Activated T-helper 2 cell treated with anti-CD3 and anti-CD28 coated beads, Interferon-gamma antibody, Interleukin-2, Interleukin-4, amounts not matched to agents 10 μg/mL and 5 μg/mL and 100 μg/mL, durations not matched to agents 14 hours and 24 hours and 36 hours (primary cell): ENCODE measurements at regions not wholly inside any gene's neighbourhood (a gene's known extent, or its start where the extent isn't known, plus 50 kb on each side); places are given as distances from the start of the nearest gene placed in this dataset.
A peak's percentile ranks its signal among the peaks of the same experiment; 100 is the strongest.
"Not testable (repeated sequence)": the region's sequence is repeated elsewhere in the genome, so short reads cannot be mapped to it uniquely, and the experiment has no call there.

Experiments
- DNase-seq: peaks from one replicate; pipeline ENCODE4 v3.0.0; 2021; ENCODE audit warnings: low spot score
- H3K27ac Mint-ChIP-seq: one replicate; pipeline ENCODE4 v1.8.0; 2021; ENCODE audit warnings: mixed read lengths
- H3K27me3 Mint-ChIP-seq: one replicate; pipeline ENCODE4 v1.8.0; 2021; ENCODE audit warnings: low read depth, mixed read lengths
- H3K36me3 Mint-ChIP-seq: one replicate; pipeline ENCODE4 v1.8.0; 2021; ENCODE audit warnings: low read depth, mixed read lengths
- H3K4me1 Mint-ChIP-seq: one replicate; pipeline ENCODE4 v1.8.0; 2021; ENCODE audit warnings: low read depth, mixed read lengths
- H3K4me3 Mint-ChIP-seq: one replicate; pipeline ENCODE4 v1.8.0; 2021; ENCODE audit warnings: low read depth, mild to moderate bottlenecking, moderate library complexity, mixed read lengths
- H3K9me3 Mint-ChIP-seq: one replicate; pipeline ENCODE4 v1.8.0; 2021; ENCODE audit warnings: mixed read lengths
- intact Hi-C: fragments of 100-400 bp; cut with micrococcal nuclease; formaldehyde crosslinking; loops from one replicate; pipeline ENCODE4 v1.15.1; 2023

- H3K4me3 Mint-ChIP-seq, H3K27me3 Mint-ChIP-seq, DNase-seq, intact Hi-C loops, H3K27ac Mint-ChIP-seq: not testable (repeated sequence)
- H3K36me3 Mint-ChIP-seq: peaks cover 12% of the 10 kb centered on the region
- H3K4me1 Mint-ChIP-seq: peaks cover 32% of the 10 kb centered on the region
- H3K9me3 Mint-ChIP-seq: peaks cover 22% of the 10 kb centered on the region
Observed at GRCh38 chr1:194058268-194058667, 871.9 kb upstream of the B3GALT2 start.

DNA sequence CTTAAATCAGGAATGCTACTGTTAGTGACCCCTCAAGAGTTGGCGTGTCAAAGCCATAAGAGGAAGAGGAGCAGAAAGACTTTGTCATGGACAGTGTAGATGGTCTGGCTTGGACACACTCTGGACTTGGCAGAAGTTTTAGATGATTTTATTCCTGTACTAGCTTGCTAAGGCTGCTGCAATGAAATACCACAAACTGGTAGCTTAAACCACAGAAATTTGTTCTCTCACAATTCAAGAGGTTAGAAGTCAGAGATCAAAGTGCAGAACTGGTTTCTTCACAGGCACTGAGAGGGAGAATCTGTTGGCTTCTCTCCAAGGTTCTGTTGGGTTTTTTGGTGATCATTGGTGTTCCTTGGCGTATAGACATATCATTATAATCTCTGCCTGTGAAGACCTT, 869.8 kb upstream of the B3GALT2 start:
- H3K4me3 Mint-ChIP-seq: no peak overlapping the region
- no peak for DNase-seq
- H3K27ac Mint-ChIP-seq: no peak overlapping the region
- H3K9me3 Mint-ChIP-seq: peaks cover 22% of the 10 kb centered on the region
- peaks cover 43% of the 10 kb centered on the region for H3K4me1 Mint-ChIP-seq
- no peaks in the 10 kb centered on the region for H3K27me3 Mint-ChIP-seq
- intact Hi-C loops: no loop called here
- peaks cover 12% of the 10 kb centered on the region for H3K36me3 Mint-ChIP-seq

DNA sequence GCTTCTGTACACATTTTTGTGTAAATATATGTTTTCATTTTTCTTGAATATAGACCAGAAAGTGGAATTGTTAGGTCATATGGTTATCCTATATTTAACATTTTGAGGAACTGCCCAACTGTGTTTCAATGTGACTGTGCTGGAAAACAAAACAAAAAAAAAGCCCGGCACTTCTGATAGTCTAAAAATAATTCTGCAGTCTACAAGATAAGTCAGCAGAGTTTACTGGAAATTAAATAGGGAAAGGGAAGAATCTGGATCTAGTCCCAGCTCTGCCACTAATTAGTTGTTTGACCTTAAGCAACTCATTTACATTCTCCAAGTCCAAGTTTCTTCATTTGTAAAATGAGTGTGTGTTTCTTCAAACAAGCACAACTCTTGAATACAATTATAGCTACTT, 869.1 kb upstream of the B3GALT2 start:
- no peaks in the 10 kb centered on the region for H3K27me3 Mint-ChIP-seq
- H3K4me1 Mint-ChIP-seq: peaks cover 40% of the 10 kb centered on the region
- H3K4me3 Mint-ChIP-seq: no peak overlapping the region
- peaks cover 21% of the 10 kb centered on the region for H3K9me3 Mint-ChIP-seq
- intact Hi-C loops: no loop called here
- no peak for DNase-seq
- H3K36me3 Mint-ChIP-seq: peaks cover 12% of the 10 kb centered on the region
- H3K27ac Mint-ChIP-seq: no peak overlapping the region

DNA sequence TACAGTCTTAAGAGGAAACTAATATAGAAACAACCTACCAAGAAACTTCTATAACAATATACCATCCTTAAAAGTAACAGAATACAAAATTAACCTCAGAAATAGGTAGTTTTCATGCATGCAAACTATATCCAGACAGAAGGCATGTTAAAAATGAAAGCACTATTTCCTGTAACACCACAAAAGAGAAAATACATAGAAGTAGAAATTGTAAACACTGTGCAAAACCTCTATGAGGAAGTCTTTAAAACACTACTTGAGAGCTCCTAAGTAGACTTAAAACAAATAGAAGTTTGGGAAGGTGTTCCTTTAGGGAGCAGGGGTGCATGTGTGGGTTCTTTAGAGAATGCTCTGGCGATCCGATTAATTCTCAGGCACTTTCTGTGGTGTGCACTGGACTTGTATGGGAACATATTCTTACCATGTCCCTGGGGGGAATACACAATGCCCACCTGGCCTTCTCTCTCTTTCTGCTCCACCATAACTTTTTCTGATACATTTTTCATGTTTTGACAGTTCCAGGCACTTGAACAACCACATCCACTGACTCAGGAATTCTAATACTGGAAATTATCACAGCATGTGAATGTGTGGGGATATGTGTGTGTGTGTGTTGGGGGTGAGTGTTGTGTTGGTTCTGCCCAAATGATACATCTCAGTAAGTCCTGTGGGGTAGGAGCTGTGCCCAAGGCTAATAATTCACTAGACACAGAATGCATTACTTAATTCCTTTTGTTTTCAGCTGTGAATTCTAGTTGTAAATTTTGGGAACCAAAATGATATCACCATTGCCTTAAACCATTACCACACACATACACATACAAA, 866.3 kb upstream of the B3GALT2 start:
- intact Hi-C loops: no loop called here
- peaks cover 3% of the 10 kb centered on the region for H3K9me3 Mint-ChIP-seq
- H3K27me3 Mint-ChIP-seq: no peaks in the 10 kb centered on the region

DNA sequence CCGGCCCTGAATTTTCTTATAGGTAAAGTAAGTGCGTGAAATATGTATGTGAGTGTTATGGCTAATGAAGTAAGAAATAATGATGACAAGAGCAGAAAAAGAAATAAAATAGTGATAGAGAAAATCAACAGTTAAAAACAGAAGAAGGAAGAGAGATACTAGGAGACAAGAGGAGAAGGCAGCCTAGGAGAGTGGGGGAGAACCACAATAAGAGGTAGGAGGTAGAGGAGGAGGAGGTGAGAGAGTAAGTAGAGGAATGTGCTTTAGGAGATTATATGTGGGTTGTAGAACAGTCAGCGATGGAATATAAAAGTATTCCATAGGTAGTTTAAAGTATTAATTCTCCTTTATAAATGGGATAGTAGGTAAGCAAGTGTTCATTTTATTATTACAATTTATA, 861.5 kb upstream of the B3GALT2 start:
- no peaks in the 10 kb centered on the region for H3K36me3 Mint-ChIP-seq
- DNase-seq: no peak
- H3K27me3 Mint-ChIP-seq: peaks cover 2% of the 10 kb centered on the region
- H3K4me1 Mint-ChIP-seq: peaks cover 15% of the 10 kb centered on the region
- H3K9me3 Mint-ChIP-seq: no peaks in the 10 kb centered on the region
- intact Hi-C loops: no loop called here
- H3K4me3 Mint-ChIP-seq: no peak overlapping the region
- H3K27ac Mint-ChIP-seq: no peak overlapping the region

More for the DNA sequence above, 866.3 kb upstream of the B3GALT2 start:
- Mint-ChIP-seq H3K36me3 (no peaks in the 10 kb centered on the region), H3K4me3 (peak overlapping the region; percentile 14), H3K4me1 (peaks cover 37% of the 10 kb centered on the region), H3K27ac (peak overlapping the region; percentile 41)
- DNase-seq: no peak

DNA sequence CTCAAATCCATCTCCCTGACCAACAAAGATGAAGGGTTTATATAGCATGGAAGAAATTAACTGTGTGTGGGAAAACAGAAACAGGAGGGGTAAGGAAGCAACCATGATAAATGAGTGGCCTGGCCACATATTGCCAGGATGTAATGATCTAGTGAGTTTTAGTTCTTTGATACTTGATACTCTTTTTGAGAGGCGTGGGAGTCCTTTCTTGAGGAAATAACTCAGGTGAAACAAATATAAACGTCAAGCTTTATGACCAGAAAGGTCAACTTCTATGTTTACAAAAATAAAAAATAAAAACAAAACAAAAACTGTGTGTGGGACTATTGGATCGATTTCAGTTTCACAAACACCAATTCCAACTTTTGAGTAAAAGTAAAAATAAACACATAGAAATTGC, 860.8 kb upstream of the B3GALT2 start:
- H3K27ac Mint-ChIP-seq: no peak overlapping the region
- H3K4me3 Mint-ChIP-seq: no peak overlapping the region
- H3K27me3 Mint-ChIP-seq: peaks cover 2% of the 10 kb centered on the region
- no peaks in the 10 kb centered on the region for H3K9me3 Mint-ChIP-seq
- intact Hi-C loops: no loop called here
- no peak for DNase-seq
- H3K36me3 Mint-ChIP-seq: no peaks in the 10 kb centered on the region
- H3K4me1 Mint-ChIP-seq: peaks cover 9% of the 10 kb centered on the region

GRCh38 chr1:194045416-194045815, 859.0 kb upstream of the B3GALT2 start:
- intact Hi-C loops: no loop called here
- no peaks in the 10 kb centered on the region for H3K9me3 Mint-ChIP-seq
- no peaks in the 10 kb centered on the region for H3K36me3 Mint-ChIP-seq
- peaks cover 2% of the 10 kb centered on the region for H3K27me3 Mint-ChIP-seq
- no peak for DNase-seq
- no peak overlapping the region for H3K4me3 Mint-ChIP-seq
- H3K27ac Mint-ChIP-seq: no peak overlapping the region
- H3K4me1 Mint-ChIP-seq: peaks cover 3% of the 10 kb centered on the region

DNA sequence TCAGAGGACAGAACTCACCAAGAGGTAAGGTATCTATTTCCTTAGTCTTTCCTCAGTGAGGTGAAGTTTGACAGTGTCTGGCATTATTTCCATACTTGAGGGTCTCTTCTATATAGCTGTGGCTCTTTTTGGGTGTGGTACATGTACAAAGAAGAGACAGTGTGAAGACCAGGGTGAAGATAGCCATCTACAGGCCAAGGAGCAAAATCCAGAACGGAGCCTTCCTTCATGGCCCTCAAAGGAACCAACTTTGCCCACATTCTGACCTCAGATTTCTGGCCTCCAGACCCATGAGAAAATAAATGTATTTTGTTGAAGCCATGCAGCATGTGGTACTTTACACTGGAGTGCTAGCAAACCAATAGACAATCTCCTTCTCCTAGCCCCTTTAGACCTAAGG, 858.5 kb upstream of the B3GALT2 start:
- Mint-ChIP-seq H3K27me3 (peaks cover 2% of the 10 kb centered on the region), H3K27ac (no peak overlapping the region), H3K36me3 (no peaks in the 10 kb centered on the region), H3K9me3 (no peaks in the 10 kb centered on the region), H3K4me3 (no peak overlapping the region), H3K4me1 (peaks cover 3% of the 10 kb centered on the region)
- no peak for DNase-seq
- intact Hi-C loops: no loop called here

DNA sequence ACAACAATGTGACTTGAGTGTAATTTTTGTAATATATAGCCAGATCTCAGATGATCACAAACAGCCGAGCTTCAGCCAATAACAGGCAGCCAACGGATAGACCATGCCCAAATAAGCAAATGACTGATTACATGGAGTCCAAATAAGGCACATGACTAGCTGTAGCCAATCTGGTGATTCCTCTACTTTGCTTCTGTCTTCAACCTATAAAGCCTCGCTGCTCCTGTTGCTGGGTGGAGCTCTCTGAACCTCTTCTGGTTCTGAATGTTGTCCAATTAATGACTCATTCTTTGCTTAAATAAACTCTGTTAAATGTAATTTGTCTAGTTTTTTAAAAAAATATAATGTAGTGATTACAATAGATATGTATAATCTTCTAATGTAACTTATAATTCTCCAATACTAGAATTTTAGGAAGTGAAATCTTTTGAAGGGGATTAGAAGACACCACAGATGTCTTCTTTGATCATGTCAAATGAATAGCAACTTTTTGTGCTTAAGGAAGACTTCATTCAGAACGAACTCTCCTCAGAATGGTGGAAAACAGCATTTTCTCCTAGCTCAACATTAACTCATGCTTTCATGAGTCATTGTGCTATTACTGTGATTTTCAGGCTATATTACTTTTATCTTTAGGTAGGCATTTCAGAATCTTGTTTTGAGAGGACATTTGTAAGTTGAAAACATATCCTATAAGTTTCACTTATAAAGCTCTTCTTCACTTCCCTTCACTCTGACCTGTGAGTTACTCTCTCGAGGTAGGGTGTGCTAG, 857.8 kb upstream of the B3GALT2 start:
- intact Hi-C loops: no loop called here
- Mint-ChIP-seq H3K9me3 (no peaks in the 10 kb centered on the region), H3K36me3 (no peaks in the 10 kb centered on the region), H3K27me3 (peaks cover 2% of the 10 kb centered on the region), H3K4me1 (peaks cover 2% of the 10 kb centered on the region), H3K4me3 (no peak overlapping the region), H3K27ac (no peak overlapping the region)
- no peak for DNase-seq

DNA sequence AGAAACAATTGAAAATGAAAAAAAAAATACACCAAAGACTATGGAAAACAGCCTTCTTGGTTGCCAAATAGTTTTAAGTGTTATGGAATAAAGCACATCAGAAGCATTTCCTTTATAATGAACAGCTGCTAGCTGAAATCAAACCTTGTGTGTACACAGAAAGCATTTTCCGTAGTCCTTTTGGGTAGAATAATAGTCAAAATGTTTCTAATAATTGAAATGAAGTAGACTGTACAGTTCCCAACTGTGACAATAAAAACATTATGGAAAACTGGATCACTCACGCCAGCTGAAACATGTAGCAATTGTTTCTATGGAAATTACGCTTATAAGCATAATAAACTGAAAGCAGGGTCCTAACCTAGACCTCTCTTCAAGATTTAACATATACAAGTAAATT, 856.3 kb upstream of the B3GALT2 start:
- intact Hi-C loops: no loop called here
- H3K4me3 Mint-ChIP-seq: no peak overlapping the region
- H3K36me3 Mint-ChIP-seq: no peaks in the 10 kb centered on the region
- H3K4me1 Mint-ChIP-seq: peaks cover 1% of the 10 kb centered on the region
- DNase-seq: no peak
- H3K27me3 Mint-ChIP-seq: peaks cover 2% of the 10 kb centered on the region
- no peak overlapping the region for H3K27ac Mint-ChIP-seq
- no peaks in the 10 kb centered on the region for H3K9me3 Mint-ChIP-seq

DNA sequence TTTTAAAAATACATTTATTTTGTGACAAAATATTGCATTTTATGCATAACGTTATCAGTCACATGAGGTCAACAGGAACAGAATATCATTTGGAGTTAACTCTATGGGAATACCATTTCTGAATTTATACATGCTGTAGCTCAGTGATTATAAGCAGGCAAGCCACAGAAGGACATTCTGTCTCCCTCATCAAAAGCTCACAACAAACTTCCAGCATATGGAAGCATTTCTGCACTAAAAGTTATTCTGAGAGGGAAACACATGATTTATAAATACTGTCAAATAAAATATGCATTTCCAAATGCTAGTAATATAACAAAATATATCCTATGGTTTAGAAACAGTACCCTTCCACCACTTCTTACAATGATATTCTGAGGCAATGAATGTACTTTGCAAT, 854.1 kb upstream of the B3GALT2 start:
- Mint-ChIP-seq H3K36me3 (no peaks in the 10 kb centered on the region), H3K27ac (no peak overlapping the region), H3K4me3 (no peak overlapping the region), H3K9me3 (peaks cover under 1% of the 10 kb centered on the region), H3K27me3 (no peaks in the 10 kb centered on the region), H3K4me1 (no peaks in the 10 kb centered on the region)
- DNase-seq: no peak
- intact Hi-C loops: no loop called here

GRCh38 chr1:194039578-194039977, 853.2 kb upstream of the B3GALT2 start:
- intact Hi-C loops: no loop called here

DNA sequence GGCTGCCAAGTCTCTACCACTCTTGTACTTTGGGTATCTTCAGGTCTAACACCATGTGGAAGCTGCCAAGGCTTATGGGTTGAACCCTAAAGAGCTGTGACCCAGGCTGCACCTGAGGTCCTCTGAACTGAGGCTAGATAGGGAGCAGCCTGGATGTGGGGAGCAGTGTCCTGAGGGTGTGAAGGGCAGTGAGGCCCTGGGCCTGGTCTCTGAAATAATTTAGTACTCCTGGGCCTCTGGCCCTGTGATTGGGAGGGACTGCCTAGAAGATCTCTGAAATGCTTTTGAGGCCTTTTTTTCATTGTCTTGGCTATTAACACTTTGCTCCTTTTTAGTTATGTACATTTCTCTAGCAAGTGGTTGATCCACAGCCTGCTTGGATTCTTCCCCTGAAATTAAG, 847.2 kb upstream of the B3GALT2 start:
- Mint-ChIP-seq H3K36me3 (peaks cover 4% of the 10 kb centered on the region), H3K4me1 (no peaks in the 10 kb centered on the region), H3K9me3 (peaks cover 17% of the 10 kb centered on the region), H3K4me3 (no peak overlapping the region), H3K27ac (no peak overlapping the region), H3K27me3 (no peaks in the 10 kb centered on the region)
- intact Hi-C loops: no loop called here
- no peak for DNase-seq

More at GRCh38 chr1:194039578-194039977, 853.2 kb upstream of the B3GALT2 start:
- no peaks in the 10 kb centered on the region for H3K4me1 Mint-ChIP-seq
- H3K4me3 Mint-ChIP-seq: no peak overlapping the region
- no peaks in the 10 kb centered on the region for H3K27me3 Mint-ChIP-seq
- no peaks in the 10 kb centered on the region for H3K36me3 Mint-ChIP-seq
- peaks cover 7% of the 10 kb centered on the region for H3K9me3 Mint-ChIP-seq
- H3K27ac Mint-ChIP-seq: no peak overlapping the region
- DNase-seq: no peak
